ENCODE measurements at regions not wholly inside any gene's neighbourhood (a gene's known extent, or its start where the extent isn't known, plus 50 kb on each side); places are given as distances from the start of the nearest gene placed in this dataset.

DNA sequence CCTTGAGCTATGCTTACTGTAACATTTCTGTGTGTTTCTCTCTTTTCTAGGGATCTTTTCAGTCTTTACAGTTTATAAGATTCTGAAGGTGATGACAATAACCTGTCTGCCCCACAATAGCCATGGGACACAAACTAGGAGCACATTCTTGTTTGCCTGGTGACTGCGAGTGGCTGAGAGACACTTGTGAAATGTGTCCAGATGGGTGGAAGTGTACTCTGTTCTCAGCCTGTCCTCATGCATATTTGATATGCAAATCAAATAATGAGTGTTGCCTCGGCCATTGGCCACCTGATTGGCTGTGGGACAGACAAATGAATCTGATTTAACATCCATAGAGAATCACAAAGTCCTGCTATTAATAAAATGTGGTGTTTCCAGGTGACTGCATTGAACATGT, 246.2 kb downstream of the HNMT start:
- Histone ChIP-seq H3K27me3 (replicated peaks; ENCODE audit: insufficient read depth) (no peaks in the 10 kb centered on the region), H3K4me1 (replicated peaks) (no peaks in the 10 kb centered on the region), H3K27ac (no peak overlapping the region), H3K9me3 (no peaks in the 10 kb centered on the region), H3K4me3 (no peak overlapping the region), H3K36me3 (no peaks in the 10 kb centered on the region)
- 82% methylated on average over 2 of the region's 2 CpGs for WGBS
- no peak for DNase-seq (ENCODE audit: low spot score)
- TF ChIP-seq, protein P1, sequence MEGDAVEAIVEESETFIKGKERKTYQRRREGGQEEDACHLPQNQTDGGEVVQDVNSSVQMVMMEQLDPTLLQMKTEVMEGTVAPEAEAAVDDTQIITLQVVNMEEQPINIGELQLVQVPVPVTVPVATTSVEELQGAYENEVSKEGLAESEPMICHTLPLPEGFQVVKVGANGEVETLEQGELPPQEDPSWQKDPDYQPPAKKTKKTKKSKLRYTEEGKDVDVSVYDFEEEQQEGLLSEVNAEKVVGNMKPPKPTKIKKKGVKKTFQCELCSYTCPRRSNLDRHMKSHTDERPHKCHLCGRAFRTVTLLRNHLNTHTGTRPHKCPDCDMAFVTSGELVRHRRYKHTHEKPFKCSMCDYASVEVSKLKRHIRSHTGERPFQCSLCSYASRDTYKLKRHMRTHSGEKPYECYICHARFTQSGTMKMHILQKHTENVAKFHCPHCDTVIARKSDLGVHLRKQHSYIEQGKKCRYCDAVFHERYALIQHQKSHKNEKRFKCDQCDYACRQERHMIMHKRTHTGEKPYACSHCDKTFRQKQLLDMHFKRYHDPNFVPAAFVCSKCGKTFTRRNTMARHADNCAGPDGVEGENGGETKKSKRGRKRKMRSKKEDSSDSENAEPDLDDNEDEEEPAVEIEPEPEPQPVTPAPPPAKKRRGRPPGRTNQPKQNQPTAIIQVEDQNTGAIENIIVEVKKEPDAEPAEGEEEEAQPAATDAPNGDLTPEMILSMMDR (IDR thresholded peaks at IDR 0.05) = no peak
- TF ChIP-seq POLR2A (IDR thresholded peaks at IDR 0.05) (no peak), POLR2AphosphoS5 (IDR thresholded peaks at IDR 0.05) (no peak)
- intact Hi-C loops (cut with DNase I) = no loop called here

GRCh38 chr2:138212434-138212833, 248.2 kb downstream of the HNMT start:
- no peaks in the 10 kb centered on the region for H3K36me3 ChIP-seq
- no peaks in the 10 kb centered on the region for H3K9me3 ChIP-seq
- DNase-seq (ENCODE audit: low spot score) = no peak
- H3K27me3 ChIP-seq (replicated peaks; ENCODE audit: insufficient read depth) = no peaks in the 10 kb centered on the region
- no peak for TF ChIP-seq POLR2A (IDR thresholded peaks at IDR 0.05)
- TF ChIP-seq, protein P1 (IDR thresholded peaks at IDR 0.05) = no peak
- TF ChIP-seq POLR2AphosphoS5 (IDR thresholded peaks at IDR 0.05) = no peak
- 81% methylated on average over 2 of the region's 2 CpGs for WGBS
- no peak overlapping the region for H3K27ac ChIP-seq
- no peaks in the 10 kb centered on the region for H3K4me1 ChIP-seq (replicated peaks)
- intact Hi-C loops (cut with DNase I) = no loop called here
- H3K4me3 ChIP-seq = no peak overlapping the region

DNA sequence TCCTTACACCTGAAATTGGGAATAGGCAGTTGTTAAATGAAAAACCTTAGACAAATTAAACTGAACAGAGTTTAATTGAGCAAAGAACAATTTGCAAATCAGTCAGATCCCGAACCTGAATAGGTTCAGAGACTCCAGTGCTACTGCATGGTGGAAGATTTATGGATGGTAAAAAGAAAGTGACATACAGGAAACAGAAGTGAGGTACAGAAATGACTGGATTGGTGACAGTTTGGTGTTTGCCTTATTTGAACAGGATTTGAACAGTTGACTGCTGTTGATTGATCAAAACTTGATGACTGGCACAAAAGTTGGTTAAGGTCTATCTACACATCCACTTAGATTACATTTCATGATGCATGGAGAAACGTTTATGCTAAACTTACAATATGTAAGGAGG, 248.8 kb downstream of the HNMT start:
- Histone ChIP-seq H3K4me3 (no peak overlapping the region), H3K27me3 (replicated peaks; ENCODE audit: insufficient read depth) (no peaks in the 10 kb centered on the region), H3K36me3 (no peaks in the 10 kb centered on the region), H3K4me1 (replicated peaks) (no peaks in the 10 kb centered on the region), H3K27ac (no peak overlapping the region), H3K9me3 (no peaks in the 10 kb centered on the region)
- intact Hi-C loops (cut with DNase I) = no loop called here
- WGBS = 66% methylated on average over 2 of the region's 2 CpGs
- no peak for TF ChIP-seq POLR2A (IDR thresholded peaks at IDR 0.05)
- TF ChIP-seq POLR2AphosphoS5 (IDR thresholded peaks at IDR 0.05) = no peak
- TF ChIP-seq, protein P1 (IDR thresholded peaks at IDR 0.05) = no peak
- no peak for DNase-seq (ENCODE audit: low spot score)

- TF ChIP-seq POLR2A (IDR thresholded peaks at IDR 0.05) = no peak
- TF ChIP-seq POLR2AphosphoS5 (IDR thresholded peaks at IDR 0.05) = no peak
- TF ChIP-seq, protein P1 (IDR thresholded peaks at IDR 0.05) = no peak
- no peaks in the 10 kb centered on the region for H3K27me3 ChIP-seq (replicated peaks; ENCODE audit: insufficient read depth)
- H3K4me1 ChIP-seq (replicated peaks) = no peaks in the 10 kb centered on the region
These were observed 249.4 kb downstream of the HNMT start for GRCh38 chr2:138213624-138214023.

DNA sequence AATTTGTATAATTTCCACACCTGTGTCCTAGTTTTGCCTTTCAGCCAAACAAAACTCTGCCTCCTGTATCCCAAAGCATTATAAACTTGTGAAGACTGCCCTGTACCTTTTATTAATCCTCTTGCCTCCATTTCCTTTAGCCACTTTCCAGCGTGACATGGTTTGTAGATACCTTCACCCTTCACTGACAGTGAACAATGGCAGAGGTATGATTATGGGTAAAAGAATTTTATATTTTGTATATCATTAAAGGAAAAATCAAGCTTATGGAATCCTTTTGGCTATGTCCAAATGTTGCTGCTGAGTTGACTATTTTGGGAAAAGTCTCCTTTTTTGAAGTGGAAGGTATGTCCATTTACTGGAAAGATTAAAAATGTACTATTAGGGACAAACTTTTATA, 251.7 kb downstream of the HNMT start:
- WGBS = 32% methylated on average over 1 of the region's 1 CpG

More at GRCh38 chr2:138213624-138214023, 249.4 kb downstream of the HNMT start:
- DNase-seq (ENCODE audit: low spot score) = no peak
- Histone ChIP-seq H3K27ac (no peak overlapping the region), H3K4me3 (no peak overlapping the region), H3K9me3 (no peaks in the 10 kb centered on the region), H3K36me3 (no peaks in the 10 kb centered on the region)
- intact Hi-C loops (cut with DNase I) = no loop called here

More for the DNA sequence above, 251.7 kb downstream of the HNMT start:
- H3K9me3 ChIP-seq = no peaks in the 10 kb centered on the region
- TF ChIP-seq, protein P1 (IDR thresholded peaks at IDR 0.05) = no peak
- TF ChIP-seq POLR2AphosphoS5 (IDR thresholded peaks at IDR 0.05) = no peak
- no peak for TF ChIP-seq POLR2A (IDR thresholded peaks at IDR 0.05)
- no peaks in the 10 kb centered on the region for H3K27me3 ChIP-seq (replicated peaks; ENCODE audit: insufficient read depth)
- no peak for DNase-seq (ENCODE audit: low spot score)
- no peaks in the 10 kb centered on the region for H3K4me1 ChIP-seq (replicated peaks)
- intact Hi-C loops (cut with DNase I) = no loop called here
- H3K4me3 ChIP-seq = no peak overlapping the region
- H3K27ac ChIP-seq = no peak overlapping the region
- no peaks in the 10 kb centered on the region for H3K36me3 ChIP-seq
